22Rv1 (cell line): ENCODE measurements at regions not wholly inside any gene's neighbourhood (a gene's known extent, or its start where the extent isn't known, plus 50 kb on each side); places are given as distances from the start of the nearest gene placed in this dataset.

Source experiments
- ZFX ChIP-seq: fragments of 450-650 bp; IDR thresholded peaks from 2 replicates; pipeline ENCODE4 v1.6.1; 2017; ENCODE audit warnings: antibody characterized with exemption, borderline replicate concordance
- TF ChIP-seq, protein P1 (sequence below): fragments of 450-650 bp; IDR thresholded peaks from 2 replicates; pipeline ENCODE4 v1.5.1; 2017; ENCODE audit warnings: mild to moderate bottlenecking

DNA sequence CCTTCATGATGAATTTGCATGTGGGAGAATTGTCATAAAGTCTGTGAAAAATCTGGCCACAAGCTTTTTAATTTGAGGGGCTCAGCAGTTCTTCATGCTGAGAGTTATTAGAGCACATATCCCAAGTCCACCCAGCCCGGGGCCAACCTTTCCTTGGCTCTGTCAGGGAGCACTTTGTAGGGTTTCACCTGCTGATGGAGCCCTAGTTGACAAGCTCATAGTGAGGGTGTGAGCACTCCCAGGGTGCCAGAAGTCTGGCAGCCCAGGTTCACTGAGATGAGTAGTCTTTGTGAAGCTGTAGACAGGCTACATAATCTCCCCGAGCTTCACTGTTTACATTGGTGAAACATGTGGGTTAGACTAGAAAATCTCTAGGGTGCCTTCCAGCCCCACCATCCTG lies 97.2 kb upstream of the NREP start:
- TF ChIP-seq, protein P1, sequence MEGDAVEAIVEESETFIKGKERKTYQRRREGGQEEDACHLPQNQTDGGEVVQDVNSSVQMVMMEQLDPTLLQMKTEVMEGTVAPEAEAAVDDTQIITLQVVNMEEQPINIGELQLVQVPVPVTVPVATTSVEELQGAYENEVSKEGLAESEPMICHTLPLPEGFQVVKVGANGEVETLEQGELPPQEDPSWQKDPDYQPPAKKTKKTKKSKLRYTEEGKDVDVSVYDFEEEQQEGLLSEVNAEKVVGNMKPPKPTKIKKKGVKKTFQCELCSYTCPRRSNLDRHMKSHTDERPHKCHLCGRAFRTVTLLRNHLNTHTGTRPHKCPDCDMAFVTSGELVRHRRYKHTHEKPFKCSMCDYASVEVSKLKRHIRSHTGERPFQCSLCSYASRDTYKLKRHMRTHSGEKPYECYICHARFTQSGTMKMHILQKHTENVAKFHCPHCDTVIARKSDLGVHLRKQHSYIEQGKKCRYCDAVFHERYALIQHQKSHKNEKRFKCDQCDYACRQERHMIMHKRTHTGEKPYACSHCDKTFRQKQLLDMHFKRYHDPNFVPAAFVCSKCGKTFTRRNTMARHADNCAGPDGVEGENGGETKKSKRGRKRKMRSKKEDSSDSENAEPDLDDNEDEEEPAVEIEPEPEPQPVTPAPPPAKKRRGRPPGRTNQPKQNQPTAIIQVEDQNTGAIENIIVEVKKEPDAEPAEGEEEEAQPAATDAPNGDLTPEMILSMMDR = no peak
- no peak for TF ChIP-seq ZFX
